EL (cell line): ENCODE measurements at regions not wholly inside any gene's neighbourhood (a gene's known extent, or its start where the extent isn't known, plus 50 kb on each side); places are given as distances from the start of the nearest gene placed in this dataset.
"Not testable (repeated sequence)": the region's sequence is repeated elsewhere in the genome, so short reads cannot be mapped to it uniquely, and the experiment has no call there.

Source experiments
- DNase-seq: peaks from one replicate; pipeline ENCODE4 v3.0.0-alpha.2; 2016

- peak; percentile 63 for DNase-seq
Observed at GRCh38 chr21:17387030-17387617, 125.7 kb upstream of the CXADR start.

DNA sequence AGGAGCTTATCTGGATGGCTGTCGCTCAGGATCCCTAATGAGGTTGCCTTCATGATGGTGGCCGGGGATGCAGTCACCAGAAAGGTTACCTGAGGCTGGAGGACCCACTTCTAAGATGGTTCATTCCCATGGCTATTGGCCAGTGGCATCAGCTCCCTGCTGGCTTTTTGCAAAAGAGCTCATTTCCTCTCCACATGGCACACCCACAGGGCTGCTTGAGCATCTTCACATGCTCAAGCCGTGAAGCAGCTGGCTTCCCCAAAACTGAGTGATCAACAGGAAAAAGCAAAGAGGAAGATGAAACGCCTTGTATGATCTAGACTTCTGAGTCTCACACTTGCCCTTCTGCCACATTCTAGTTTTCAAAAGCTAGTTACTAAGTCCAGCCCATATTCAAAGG is 124.6 kb upstream of the CXADR start:
- DNase-seq = no peak

- no peak for DNase-seq
Observed at GRCh38 chr21:17389311-17389710, 123.5 kb upstream of the CXADR start.

- no peak for DNase-seq
Observed at GRCh38 chr21:17390569-17390968, 122.3 kb upstream of the CXADR start.

- DNase-seq = no peak
Observed at GRCh38 chr21:17391811-17392340, 121.0 kb upstream of the CXADR start.

DNA sequence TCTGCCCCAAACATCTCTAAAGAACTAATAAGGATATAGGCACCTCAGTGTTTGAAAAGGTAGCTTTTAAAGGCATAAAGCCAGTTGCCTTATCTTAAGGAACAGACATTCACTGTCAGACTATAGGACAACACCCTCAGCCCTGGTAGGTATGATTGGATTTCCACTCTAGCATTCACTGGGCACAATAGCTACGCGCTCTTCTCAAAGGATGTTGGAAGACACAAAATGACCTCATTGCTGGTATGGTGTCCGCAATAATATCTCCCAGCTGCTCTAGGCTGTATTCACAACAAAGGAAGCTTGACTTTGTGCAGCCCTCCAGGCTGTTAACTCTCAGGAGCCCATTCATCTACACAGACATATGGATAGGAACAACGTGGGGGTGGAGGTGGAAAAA is 119.4 kb upstream of the CXADR start:
- DNase-seq = no peak

GRCh38 chr21:17396948-17397347 is 115.9 kb upstream of the CXADR start:
- DNase-seq = no peak

- DNase-seq = no peak
Observed at GRCh38 chr21:17397703-17398102, 115.1 kb upstream of the CXADR start.

- DNase-seq = not testable (repeated sequence)
Observed at GRCh38 chr21:17398954-17399353, 113.9 kb upstream of the CXADR start.

GRCh38 chr21:17402937-17403336 is 109.9 kb upstream of the CXADR start:
- no peak for DNase-seq

- DNase-seq = peak; percentile 13
Observed at GRCh38 chr21:17406202-17406601, 106.6 kb upstream of the CXADR start.

DNA sequence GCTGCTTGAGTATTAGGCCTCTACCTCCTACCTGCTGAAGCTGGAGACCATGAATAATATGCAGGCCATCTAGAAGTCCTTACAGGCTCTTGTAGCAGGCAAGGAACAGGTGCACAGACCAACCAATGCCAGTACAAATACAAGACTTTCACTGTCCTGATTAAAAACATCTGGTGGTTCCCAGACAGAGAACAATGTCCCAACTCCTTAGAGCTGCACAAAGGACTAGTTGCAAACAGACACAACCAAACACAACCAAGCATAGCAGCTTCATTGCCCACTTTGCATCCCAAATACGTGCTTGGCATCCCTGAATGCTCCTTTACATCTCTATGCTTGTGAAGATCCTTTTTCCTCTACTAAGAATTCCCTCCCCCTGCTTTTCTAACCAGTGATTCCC is 98.1 kb upstream of the CXADR start:
- no peak for DNase-seq

GRCh38 chr21:17416139-17416538 is 96.7 kb upstream of the CXADR start:
- no peak for DNase-seq

GRCh38 chr21:17422931-17423330 is 89.9 kb upstream of the CXADR start:
- no peak for DNase-seq

- no peak for DNase-seq
Observed at GRCh38 chr21:17427157-17427556, 85.7 kb upstream of the CXADR start.

DNA sequence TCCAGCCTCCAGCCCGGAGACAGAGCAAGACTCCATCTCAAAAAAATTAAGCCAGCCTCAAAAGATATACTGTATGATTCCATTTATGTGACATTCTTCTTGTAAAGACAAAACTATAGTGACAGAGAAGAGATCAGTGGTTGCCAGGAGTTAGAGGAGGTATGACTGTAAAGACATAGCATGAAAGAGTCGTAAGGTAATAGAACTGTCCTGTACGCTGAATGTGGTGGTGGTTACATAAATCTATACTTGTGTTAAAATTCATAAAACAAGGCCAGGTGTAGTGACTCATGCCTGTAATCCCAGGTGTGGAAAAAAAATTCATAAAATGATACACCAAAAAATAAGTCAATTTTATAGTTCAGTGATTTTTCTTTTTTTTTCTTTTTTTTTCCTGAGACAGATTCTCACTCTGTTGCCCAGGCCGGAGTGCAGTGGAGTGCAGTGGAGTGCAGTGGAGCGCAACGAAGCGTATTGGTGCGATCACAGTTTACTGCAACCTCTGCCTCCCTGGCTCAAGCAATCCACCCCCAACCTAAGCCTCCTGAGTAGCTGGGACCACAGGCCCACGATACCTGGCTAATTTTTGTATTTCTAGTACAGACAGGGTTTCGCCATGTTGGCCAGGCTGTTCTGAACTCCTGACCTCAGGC is 84.9 kb upstream of the CXADR start:
- DNase-seq = no peak

- no peak for DNase-seq
Observed at GRCh38 chr21:17428484-17428869, 84.4 kb upstream of the CXADR start.

GRCh38 chr21:17428980-17429379 is 83.9 kb upstream of the CXADR start:
- no peak for DNase-seq

DNA sequence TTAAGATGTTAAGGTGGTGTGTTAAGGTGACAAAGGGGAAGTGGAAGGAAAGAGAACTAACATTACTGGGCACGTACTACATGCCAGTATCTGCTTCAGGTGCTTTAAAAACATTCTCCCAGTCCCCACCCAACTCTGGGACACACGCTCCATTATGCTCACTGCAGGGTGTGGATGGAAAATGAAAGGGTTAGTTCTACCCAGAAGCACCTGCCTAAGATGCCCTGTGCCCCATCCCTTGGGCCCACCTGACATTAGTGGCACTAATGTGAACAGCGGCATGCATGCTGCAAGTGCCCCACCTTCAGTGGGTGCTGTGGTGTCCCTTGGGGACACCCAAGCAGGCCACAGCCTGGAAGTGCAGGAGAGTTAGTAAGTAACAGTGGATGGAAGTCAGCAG is 82.9 kb upstream of the CXADR start:
- no peak for DNase-seq

- no peak for DNase-seq
Observed at GRCh38 chr21:17432732-17433057, 80.1 kb upstream of the CXADR start.

GRCh38 chr21:17433730-17434129 is 79.1 kb upstream of the CXADR start:
- no peak for DNase-seq

DNA sequence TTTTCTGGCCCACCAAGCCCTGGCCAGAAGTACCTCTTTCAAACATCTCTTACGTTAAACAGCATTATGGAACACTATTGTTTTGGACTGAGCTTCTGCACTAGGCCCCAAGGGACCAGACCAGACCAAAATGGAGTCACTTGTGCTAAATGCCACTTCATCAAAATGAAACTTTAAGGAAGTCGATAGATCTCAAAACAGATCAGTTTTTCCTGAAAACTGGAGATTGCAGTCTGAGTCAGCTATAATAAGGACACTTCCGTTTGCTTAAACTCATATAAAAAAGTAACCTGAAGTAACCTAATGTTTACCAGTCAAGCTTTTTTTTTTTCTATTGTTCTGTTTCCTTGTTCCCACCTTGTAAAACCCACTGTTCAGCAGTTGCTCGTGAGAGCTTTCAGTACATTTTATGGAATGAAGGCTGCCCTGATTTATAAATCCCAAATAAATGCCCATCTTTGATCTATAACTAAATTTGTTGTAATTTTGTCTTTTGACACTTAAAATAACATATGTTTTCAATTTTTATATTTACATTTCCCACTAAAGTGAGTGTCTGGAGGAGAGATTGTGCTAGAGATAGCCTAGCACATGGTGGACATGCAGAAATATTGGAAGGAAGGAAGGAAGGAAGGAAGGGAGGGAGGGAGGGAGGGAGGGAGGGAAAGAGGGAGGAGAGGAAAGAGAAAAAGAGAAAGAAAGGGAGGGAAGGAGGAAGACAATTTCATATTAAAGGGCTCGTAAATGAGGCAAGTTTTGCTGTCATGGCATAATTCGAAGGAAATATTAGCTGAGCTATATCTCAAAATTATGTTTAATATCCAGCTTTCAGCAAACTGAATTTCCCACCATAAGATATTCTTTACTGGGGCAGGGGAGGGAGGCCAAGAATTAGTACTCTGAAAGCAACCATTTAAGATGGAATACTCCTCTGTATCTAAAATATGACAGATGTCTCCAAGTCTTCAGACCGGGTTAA is 77.0 kb upstream of the CXADR start:
- DNase-seq = no peak

GRCh38 chr21:17436626-17437111 is 76.2 kb upstream of the CXADR start:
- DNase-seq = no peak

DNA sequence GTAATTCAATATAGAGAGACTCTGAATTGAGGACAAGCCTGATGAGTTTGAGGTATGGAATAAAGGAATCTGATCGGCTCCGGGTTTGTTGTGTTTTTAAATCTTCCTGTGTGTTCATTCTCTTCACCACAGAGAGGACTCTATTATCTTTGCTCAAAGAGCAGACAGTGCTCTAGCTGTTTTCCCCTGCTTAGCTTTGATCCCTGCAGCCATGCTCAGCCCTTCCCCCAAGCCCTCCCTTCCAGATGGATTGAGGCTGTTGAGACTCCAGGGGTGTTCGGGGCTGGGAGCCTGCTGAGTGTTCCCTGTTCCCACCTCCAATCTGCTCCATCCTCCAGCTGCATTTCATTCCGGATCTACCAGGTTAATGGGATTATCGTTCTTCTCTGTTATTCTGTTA is 74.2 kb upstream of the CXADR start:
- DNase-seq = no peak
